AML-193 (cell line): ENCODE measurements at regions not wholly inside any gene's neighbourhood (a gene's known extent, or its start where the extent isn't known, plus 50 kb on each side); places are given as distances from the start of the nearest gene placed in this dataset.
"Not testable (repeated sequence)": the region's sequence is repeated elsewhere in the genome, so short reads cannot be mapped to it uniquely, and the experiment has no call there.

Experiments
- DNase-seq, 2 experiments: peaks; one replicate each; lab custom pipeline; 2025; lab: John Stamatoyannopoulos, UW

DNA sequence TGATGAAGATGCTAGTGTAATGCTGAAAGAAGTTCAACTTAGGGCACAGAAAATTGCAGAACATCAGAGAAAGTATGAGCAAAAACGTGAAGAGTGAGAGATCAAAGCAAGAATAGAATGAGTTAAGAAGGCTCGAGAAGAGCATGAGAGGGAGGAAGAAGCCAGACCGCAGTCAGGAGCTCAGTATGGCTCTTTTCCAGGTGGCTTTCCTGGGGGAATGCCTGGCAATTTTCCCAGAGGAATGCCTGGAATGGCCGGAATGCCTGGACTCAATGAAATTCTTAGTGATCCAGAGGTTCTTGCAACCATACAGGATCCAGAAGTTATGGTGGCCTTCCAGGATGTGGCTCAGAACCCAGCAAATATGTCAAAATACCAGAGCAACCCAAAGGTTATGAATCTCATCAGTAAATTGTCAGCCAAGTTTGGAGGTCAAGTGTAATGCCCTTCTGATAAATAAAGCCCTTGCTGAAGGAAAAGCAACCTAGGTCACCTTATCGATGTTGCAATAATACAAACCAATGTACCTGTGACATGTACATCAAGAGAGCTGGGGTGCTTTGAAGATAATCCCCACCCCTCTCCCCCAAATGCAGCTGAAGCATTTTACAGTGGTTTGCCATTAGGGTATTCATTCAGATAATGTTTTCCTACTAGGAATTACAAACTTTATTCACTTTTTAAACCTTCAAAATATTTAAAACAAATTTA is 277.9 kb downstream of the LPIN1 start:
- not testable (repeated sequence) for DNase-seq

DNA sequence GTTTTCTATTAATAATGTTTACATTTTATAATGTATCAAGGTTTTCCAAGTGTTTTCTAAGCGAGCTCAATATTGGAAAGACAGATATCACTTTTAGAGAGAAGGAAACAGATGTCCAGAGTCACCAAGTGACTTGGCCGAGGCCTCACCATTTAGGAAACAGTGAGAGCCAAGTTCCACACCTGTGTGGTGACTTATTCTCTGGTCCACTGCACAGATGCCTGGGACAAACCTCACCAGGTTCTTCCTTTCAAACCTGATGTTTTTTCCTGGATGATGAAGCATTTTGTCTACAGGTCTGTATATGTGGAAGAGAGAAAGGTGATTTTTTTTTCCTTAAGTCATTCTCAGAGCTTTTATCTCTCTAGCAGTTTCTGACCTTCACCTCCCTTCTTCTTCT is 280.7 kb downstream of the LPIN1 start:
- no peak for DNase-seq

DNA sequence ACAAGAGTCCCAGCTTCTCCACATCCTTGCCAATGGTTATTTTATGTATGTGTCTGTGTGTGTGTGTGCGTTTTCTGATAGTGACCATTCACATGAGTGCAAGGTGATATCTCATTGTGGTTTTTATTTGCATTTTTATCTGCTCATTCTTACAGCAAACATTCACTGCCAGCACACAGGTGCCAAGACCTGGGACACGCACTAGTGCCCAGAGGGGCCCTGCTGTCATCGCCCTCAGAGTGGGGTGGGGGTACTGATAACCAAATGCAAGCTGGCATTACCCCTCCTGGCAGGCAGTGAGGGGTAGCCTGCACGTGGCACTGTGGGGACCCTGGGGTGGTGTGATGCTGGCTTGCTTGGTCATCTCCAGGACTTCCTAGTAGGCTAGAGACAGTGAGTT is 285.4 kb downstream of the LPIN1 start:
- no peak for DNase-seq

DNA sequence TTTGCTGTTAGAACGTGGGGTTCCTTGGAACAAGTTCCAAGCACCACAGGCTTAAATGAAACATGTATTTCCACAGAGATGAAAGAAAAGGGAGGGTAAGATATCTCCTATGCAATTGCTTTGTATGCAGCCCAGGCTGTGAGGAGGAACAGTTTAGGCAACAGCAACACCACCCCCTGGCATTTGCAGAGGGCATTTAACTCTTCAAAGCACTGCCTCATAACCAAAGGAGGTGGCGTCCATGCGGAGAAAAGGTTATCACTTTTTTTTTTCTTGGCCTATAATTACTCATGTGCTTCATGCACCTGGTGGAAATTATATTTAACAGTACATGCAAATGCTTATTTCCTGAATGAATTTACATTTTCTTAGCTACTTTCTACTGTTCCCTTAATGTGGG is 286.0 kb downstream of the LPIN1 start:
- no peak for DNase-seq

DNA sequence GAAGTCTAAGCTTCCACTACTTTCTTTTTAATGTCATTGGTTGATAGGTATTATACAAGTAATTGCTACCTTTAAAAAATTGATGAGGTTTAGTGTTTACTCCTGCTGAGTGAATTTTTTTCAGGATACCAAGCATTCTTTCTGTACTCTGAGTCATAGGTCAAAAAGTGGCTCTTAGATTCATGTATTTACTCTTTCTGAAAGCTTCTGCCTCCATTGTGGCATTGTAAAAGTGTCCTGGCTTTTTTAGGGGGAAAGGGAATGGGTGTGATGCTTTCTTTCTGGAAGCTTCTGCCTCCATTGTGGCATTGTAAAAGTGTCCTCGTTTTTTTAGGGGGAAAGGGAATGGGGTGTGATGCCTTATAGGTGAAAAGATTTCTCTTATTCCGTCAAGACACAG is 286.5 kb downstream of the LPIN1 start:
- DNase-seq = no peak

DNA sequence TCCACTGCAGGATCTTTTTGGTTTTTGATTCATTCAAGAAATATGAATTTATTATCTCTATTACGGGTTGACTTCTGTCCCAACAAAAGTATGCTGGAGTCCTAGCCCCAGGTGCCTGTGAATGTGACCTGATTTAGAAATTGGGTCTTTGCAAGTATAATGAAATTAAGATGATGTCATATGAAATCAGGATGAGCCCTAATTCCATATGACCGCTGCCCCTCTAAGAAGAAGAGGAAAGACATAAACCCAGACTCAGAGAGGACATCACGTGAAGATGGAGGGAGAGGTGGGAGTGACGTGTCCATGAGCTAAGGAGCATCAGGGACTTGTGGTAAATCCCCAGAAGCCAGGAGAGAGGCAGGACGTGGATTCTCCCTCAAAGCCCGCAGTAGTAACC is 287.1 kb downstream of the LPIN1 start:
- DNase-seq = no peak

DNA sequence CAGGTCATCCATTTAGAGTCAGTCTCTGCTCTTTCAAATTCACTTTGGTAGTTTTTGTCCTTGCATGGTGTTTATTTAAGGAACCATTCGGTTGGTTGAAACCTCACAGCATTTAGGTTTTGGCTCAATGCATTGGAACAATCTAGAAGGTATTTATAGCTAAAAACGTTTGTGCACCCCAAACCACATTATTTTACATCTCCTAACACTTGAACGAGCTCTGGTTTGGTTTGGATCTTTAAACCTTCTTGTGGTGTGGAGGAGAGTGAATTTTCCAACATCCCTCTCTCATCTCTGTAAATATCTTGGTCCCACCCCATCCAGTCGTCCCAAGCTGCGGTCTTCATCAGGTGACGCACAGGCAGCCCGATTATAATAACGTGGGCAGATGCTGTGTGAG is 287.9 kb downstream of the LPIN1 start:
- DNase-seq = no peak

DNA sequence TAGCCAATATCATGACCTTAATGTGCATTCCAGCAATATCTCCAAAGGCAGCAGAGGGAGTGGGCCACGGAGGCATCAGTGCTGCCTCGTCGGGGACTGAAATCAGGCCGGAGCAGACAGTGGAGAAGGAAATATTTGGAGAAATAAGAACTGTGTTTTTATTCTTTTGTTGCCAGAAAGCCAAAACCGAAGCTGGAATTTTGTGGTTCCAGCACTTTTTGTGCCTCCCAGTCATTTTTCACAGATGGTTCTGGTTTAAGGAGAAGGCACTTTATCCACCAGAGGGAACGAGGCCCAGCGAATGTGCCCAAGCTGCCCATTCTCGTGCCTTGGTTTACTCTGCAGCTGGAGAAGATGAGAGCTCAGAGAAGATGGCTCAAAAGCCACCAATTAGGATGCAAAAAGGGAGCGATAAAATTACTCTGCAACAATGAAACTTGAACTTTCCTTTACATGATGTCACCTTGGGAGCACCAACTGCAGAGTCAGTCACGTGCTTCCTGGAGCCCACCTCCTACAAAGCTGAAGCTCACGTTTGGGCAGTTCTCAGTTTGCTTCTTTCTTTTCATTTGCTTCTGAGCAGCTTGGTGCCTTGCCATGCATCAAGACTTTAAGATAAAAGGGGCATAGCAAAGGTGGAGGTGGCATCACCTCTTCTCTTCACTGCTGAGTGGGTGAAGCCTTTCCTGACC is 288.7 kb downstream of the LPIN1 start:
- DNase-seq = no peak

DNA sequence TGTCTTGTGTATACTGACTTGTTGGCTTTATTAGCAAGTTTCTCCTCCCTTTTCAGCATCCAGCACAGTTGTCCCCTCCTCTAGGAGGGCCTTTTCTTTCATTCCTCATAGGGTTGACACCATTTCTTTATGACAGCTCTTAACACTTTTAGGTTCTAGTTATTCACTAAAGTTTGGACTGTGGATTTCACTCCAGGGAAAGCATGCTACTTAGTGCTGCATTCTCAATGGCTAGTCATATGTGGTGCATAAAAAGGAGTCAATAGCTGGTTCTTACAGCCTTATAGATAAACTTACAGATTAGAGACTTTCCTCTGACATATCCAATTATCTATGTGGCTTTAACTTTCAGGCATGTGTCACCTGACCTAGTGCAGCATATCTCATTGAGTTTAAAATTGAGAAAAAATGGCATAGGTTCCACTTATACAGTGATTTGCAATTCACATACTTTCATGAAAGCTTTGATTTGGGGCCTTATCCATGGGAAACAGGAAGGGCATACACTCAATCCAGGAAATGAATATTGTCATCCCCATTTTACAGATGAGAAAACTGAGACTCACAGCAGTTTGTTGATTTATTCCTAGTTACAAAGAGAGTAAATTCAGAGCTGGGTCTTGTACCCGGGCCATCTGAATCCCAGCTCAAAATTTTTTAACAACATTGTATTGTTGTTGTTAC is 289.7 kb downstream of the LPIN1 start:
- no peak for DNase-seq

DNA sequence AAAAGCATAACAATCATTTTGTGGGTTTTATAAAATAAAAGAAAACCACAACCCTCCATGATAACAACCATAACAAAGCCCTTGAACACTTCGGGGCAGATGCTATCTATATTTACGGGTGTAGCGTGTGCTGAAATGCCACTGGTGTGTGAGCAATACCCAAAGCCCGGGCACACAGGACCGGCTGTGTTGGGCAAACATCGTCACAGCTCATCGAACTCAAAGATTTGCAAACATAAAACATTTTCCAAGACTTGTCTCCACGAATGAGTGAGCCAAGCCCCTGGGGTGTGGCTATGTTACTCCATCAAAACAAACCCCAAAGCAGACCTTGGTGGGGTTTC is 290.2 kb downstream of the LPIN1 start:
- no peak for DNase-seq

DNA sequence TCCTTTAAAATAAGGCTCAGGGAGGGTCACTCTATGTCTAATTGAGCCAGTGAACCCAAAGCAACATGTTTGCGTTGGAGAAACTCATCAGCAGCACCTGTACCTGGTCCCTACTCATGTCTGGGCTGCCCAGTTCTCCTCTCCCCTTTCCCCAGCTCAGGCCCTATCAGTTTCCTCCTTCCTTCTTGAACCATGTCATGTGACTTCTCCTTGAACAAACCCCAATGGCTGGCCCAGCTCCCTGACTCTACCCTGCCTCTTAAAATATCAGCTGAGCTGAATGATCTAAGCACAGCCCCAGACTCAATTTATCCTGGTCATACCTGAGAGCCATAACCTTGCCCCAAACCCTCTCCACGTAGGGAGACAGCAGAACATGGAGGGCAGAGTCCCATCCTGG is 290.9 kb downstream of the LPIN1 start:
- no peak for DNase-seq

DNA sequence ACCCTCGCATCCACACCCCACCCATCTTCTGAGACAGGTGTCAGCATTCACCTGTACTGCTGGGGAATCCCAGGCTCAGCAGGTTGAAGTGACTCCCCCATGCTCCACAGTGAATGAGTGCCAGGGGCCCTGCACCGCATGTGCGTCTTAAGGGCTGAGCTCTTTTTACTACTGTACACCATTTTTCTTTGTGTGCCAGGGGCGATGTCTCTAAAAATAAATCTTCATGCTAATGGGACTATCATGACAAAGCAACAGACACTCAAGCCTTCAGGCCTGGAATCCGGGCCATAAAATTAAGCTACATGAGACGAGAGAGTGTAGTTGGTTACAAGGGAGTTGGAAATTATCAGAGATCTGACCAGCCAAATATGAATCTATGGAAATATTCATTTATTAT is 294.8 kb downstream of the LPIN1 start:
- DNase-seq = no peak

DNA sequence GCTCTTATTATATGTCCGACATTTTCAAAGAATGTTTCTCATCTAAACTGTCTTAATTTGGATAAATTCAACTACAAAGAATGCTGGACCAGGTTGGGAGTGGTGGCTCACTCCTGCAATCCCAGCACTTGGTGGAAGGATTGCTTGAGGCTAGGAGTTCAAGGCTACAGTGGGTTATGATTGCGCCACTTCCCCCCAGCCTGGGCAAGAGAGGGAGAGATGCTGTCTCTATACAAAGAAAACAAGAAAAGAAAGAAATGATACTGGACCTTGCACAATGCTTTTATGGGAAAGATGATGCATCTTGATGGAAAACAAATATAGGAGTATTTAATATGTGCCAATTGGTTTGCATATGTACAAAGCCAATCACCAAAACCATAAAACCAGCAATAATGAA is 296.7 kb downstream of the LPIN1 start:
- DNase-seq = no peak

DNA sequence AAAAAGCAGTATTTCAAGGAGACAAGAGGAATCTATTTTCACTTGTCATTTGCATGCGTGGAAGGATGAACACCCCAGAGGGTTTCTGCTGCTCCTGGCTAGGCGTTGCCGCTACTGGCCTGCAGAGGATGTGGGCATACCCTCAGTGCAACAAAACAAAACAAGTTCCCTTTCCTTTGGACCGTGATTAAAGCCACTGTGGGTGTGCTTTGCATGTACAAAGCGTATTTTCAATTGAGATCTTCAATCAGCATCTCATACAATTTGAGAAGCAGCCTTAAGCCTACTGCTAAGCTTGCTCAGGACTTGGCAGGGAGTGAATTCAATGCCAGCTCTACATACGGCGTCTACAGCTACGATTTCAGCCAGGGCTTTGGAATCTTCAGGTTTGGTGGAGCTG is 298.4 kb downstream of the LPIN1 start:
- DNase-seq = no peak

DNA sequence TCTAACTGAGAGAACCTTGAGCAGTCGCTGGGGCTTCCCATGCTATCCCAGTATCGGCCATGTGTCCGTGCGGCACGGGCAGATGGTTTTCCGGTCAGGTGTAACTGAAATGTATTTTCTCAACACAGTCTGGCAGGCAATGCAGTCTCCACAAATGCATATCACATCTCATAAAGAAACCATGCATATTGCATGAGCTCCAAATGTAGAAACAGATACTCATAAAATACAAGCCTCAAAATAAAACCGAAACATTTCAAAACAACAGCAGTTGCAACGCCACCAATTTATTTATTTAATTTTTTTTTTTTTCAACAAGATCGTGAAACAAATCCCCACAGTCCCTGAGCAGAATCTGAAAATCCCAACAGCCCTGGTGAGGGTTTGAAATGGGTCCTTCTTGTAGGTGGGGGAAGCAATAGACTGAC is 299.4 kb downstream of the LPIN1 start:
- no peak for DNase-seq

DNA sequence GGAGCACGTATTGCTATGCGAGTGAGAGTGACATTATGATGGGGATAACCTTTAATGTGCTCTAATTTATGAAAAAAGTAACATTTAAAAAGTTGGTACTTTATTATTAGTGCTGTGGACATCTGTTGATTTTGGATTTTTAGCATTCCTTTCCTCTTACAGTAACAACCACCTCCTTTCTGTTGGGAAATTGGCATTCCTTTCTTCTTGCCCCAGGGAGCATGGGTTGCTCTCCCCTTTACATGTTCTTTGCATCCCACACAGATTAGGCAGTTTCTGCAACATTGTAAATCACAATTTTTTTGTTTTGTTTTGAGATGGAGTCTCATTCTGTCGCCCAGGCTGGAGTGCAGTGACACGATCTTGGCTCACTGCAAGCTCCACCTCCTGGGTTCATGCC is 300.2 kb downstream of the LPIN1 start:
- DNase-seq = no peak

DNA sequence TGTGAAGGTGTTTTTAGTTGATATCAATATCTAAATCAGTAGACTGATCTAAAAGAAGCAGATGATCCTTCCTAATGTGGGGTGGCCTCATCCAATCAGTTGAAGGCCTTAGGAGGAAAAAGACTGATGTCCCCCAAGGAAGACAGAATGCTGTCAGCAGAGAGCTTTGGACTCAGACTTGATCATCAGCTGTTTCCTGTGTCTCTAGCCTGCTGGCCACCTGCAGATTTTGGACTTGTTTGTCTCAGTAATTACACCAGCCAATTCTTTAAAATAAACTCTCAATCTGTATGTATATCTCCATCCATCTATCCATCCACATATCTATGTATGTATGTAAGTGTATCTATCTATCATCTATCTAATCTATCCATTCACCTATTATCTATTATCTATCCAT is 301.3 kb downstream of the LPIN1 start:
- no peak for DNase-seq

DNA sequence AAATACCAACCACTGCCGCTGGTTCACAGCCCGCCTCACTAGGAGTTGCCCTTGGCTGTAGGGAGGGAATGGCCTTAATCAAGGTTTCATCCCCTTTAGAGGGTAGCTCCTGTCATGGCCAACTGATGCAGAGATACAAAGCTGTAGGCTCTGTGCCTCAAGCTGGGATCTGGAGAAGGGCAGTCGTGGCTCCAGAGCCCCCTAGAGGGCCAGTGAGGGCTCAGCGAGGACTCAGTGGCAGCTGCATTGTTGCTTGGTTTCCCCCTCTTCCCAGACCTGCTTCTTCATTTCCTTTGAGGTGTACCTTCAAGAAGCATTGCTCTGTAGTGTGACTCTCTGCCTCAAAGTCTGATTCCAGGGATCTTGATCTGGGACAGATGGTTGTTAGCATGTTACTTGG is 302.1 kb downstream of the LPIN1 start:
- DNase-seq = no peak

DNA sequence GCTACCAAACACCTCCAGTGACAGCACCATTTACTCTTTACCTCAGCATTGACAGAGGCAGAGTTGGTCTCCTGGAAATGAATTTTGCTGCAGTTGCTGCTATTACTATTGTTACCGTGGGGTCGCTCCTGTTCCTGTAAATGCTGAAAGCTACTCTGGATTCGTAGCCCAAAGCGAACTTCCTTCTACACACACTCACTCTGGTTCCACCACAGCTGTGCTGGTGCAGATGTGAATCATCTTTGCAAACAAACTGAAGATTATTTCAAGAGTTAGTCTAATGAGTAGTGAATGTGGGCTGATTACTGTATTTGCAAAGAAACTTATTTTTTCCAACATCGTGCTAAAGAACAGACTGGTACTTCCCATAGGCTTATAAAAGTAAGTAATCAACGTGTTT is 304.0 kb downstream of the LPIN1 start:
- DNase-seq = peak; percentile 46 to 54

DNA sequence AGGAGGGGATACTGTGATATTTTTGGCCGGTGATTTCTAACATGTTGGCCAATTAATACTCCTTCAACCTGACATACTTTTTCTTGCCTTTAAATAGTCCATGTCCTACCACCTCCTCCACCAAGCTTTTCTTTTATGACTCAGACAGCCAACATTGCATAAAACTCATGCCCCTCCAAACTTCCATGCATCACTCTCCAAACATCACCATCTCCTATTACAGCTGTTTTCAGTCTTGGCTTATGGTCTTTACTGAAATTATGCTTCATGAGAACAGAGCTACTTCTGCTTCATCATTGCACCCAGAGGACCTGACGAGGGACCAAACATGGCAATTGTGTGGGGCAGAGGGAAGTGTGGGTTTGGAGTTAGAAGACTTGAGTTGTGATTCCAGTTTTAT is 305.4 kb downstream of the LPIN1 start:
- DNase-seq = no peak

DNA sequence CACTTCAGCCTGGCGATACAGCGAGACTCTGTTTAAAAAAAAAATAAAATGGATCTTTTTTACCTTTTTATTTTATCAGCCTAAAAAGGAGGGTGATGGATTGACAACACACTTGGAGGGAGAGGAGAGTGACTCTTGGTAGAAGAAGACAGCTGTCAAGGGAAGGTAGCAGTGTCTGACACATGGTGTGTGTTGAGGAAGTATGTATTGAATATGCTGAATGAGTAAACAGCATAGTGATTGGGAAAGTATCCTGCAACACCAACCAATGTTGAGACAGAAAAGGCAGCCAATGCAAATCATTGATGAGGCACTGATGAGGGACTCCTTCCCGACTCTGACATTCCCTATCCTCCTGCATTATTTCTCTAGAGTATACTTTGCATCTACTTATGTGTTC is 306.4 kb downstream of the LPIN1 start:
- no peak for DNase-seq

DNA sequence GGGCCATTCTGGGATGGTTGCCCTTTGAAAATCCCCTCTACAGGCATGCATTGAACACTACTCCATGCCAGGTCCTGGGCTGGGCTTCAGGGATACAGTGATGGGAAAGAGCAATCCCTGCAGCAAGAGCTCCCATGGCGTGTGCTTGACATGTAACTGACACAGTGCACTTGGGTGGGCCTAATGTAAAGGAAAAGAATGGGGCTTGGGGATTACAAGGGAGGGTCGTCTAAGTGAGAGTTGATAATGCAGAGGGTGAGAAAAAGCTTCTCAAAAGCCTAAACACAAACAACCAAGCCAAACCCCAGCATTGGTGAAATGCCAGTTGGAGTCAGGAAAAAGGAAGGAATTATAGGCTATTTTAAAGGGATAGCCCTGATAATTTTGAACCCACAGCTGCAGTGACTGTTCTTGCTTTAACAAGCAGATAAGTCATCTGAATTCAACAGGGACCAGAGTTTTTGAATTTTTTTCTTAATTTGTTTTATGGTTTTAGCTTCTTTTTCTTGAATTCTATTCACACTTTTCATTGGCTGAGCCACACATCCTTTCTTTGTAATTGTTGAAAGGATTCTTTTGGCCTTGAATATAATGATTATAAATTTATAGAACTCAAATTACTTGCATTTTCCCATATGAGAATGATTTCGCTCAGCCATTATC is 308.7 kb downstream of the LPIN1 start:
- DNase-seq = no peak
